Activated CD4-positive, alpha-beta T cell treated with anti-CD3 and anti-CD28 coated beads, Interleukin-2, amount 10 ng/mL, durations not matched to agents 24 days and 14 days (primary cell): ENCODE measurements at regions not wholly inside any gene's neighbourhood (a gene's known extent, or its start where the extent isn't known, plus 50 kb on each side); places are given as distances from the start of the nearest gene placed in this dataset.

Experiments used
- DNase-seq: peaks from one replicate; pipeline ENCODE4 v3.0.0; 2022
- H3K27ac Mint-ChIP-seq: one replicate; pipeline ENCODE4 v1.8.0; 2022; ENCODE audit warnings: mild to moderate bottlenecking, mixed read lengths
- H3K27me3 Mint-ChIP-seq: one replicate; pipeline ENCODE4 v1.8.0; 2022; ENCODE audit warnings: mixed read lengths
- H3K36me3 Mint-ChIP-seq: one replicate; pipeline ENCODE4 v1.8.0; 2022; ENCODE audit warnings: low read depth, mild to moderate bottlenecking, mixed read lengths
- H3K4me1 Mint-ChIP-seq: one replicate; pipeline ENCODE4 v1.8.0; 2021; ENCODE audit warnings: mixed read lengths
- H3K4me3 Mint-ChIP-seq: one replicate; pipeline ENCODE4 v1.8.0; 2022; ENCODE audit warnings: mild to moderate bottlenecking, moderate library complexity, mixed read lengths
- H3K9me3 Mint-ChIP-seq: one replicate; pipeline ENCODE4 v1.8.0; 2021; ENCODE audit warnings: mixed read lengths
- intact Hi-C: fragments of 100-400 bp; cut with micrococcal nuclease; formaldehyde crosslinking; loops from one replicate; pipeline ENCODE4 v1.15.1; 2023

GRCh38 chr2:204415406-204416181 lies 129.7 kb upstream of the PARD3B start:
- H3K4me1 Mint-ChIP-seq, result no peaks in the 10 kb centered on the region
- DNase-seq, result no peak
- no peak overlapping the region for H3K27ac Mint-ChIP-seq
- H3K36me3 Mint-ChIP-seq, result no peaks in the 10 kb centered on the region
- peaks cover 13% of the 10 kb centered on the region for H3K9me3 Mint-ChIP-seq
- H3K27me3 Mint-ChIP-seq, result peaks cover 2% of the 10 kb centered on the region
- H3K4me3 Mint-ChIP-seq, result no peak overlapping the region
- intact Hi-C loops, result no loop called here

GRCh38 chr2:204416236-204416635 lies 129.0 kb upstream of the PARD3B start:
- Mint-ChIP-seq H3K9me3 (peaks cover 13% of the 10 kb centered on the region), H3K36me3 (no peaks in the 10 kb centered on the region), H3K4me3 (no peak overlapping the region), H3K27me3 (peaks cover 2% of the 10 kb centered on the region), H3K4me1 (no peaks in the 10 kb centered on the region), H3K27ac (no peak overlapping the region)
- intact Hi-C loops, result no loop called here
- no peak for DNase-seq

- Mint-ChIP-seq H3K4me1 (no peaks in the 10 kb centered on the region), H3K4me3 (no peak overlapping the region), H3K27me3 (peaks cover 14% of the 10 kb centered on the region), H3K36me3 (no peaks in the 10 kb centered on the region), H3K9me3 (no peaks in the 10 kb centered on the region), H3K27ac (no peak overlapping the region)
- intact Hi-C loops, result no loop called here
- no peak for DNase-seq
Observed at GRCh38 chr2:204425821-204426220, 119.5 kb upstream of the PARD3B start.

- intact Hi-C loops, result no loop called here
- no peaks in the 10 kb centered on the region for H3K36me3 Mint-ChIP-seq
- no peak overlapping the region for H3K4me3 Mint-ChIP-seq
- DNase-seq, result no peak
- H3K27me3 Mint-ChIP-seq, result peaks cover 14% of the 10 kb centered on the region
- H3K9me3 Mint-ChIP-seq, result peaks cover 10% of the 10 kb centered on the region
- no peak overlapping the region for H3K27ac Mint-ChIP-seq
- H3K4me1 Mint-ChIP-seq, result no peaks in the 10 kb centered on the region
Observed at GRCh38 chr2:204428675-204429074, 116.6 kb upstream of the PARD3B start.

- Mint-ChIP-seq H3K4me3 (no peak overlapping the region), H3K36me3 (no peaks in the 10 kb centered on the region), H3K4me1 (no peaks in the 10 kb centered on the region), H3K27me3 (peaks cover 5% of the 10 kb centered on the region), H3K27ac (no peak overlapping the region), H3K9me3 (peaks cover 15% of the 10 kb centered on the region)
- intact Hi-C loops, result no loop called here
- DNase-seq, result no peak
Observed at GRCh38 chr2:204431529-204431928, 113.7 kb upstream of the PARD3B start.

GRCh38 chr2:204432196-204432595 lies 113.1 kb upstream of the PARD3B start:
- intact Hi-C loops, result no loop called here
- Mint-ChIP-seq H3K27ac (no peak overlapping the region), H3K4me3 (no peak overlapping the region), H3K36me3 (no peaks in the 10 kb centered on the region), H3K27me3 (peaks cover 2% of the 10 kb centered on the region), H3K9me3 (peaks cover 15% of the 10 kb centered on the region), H3K4me1 (no peaks in the 10 kb centered on the region)
- no peak for DNase-seq

- H3K27me3 Mint-ChIP-seq, result peaks cover 2% of the 10 kb centered on the region
Observed at GRCh38 chr2:204434660-204435462, 110.4 kb upstream of the PARD3B start.

GRCh38 chr2:204436230-204436629 lies 109.0 kb upstream of the PARD3B start:
- Mint-ChIP-seq H3K4me1 (no peaks in the 10 kb centered on the region), H3K4me3 (no peak overlapping the region), H3K27ac (no peak overlapping the region), H3K9me3 (peaks cover 15% of the 10 kb centered on the region), H3K36me3 (no peaks in the 10 kb centered on the region), H3K27me3 (peaks cover 2% of the 10 kb centered on the region)
- intact Hi-C loops, result no loop called here
- no peak for DNase-seq

More at GRCh38 chr2:204434660-204435462, 110.4 kb upstream of the PARD3B start:
- DNase-seq, result no peak
- intact Hi-C loops, result no loop called here
- H3K9me3 Mint-ChIP-seq, result peaks cover 15% of the 10 kb centered on the region
- no peak overlapping the region for H3K27ac Mint-ChIP-seq
- no peak overlapping the region for H3K4me3 Mint-ChIP-seq
- no peaks in the 10 kb centered on the region for H3K36me3 Mint-ChIP-seq
- no peaks in the 10 kb centered on the region for H3K4me1 Mint-ChIP-seq

GRCh38 chr2:204437408-204437807 lies 107.9 kb upstream of the PARD3B start:
- H3K9me3 Mint-ChIP-seq, result peaks cover 14% of the 10 kb centered on the region
- H3K4me3 Mint-ChIP-seq, result no peak overlapping the region
- no peaks in the 10 kb centered on the region for H3K4me1 Mint-ChIP-seq
- H3K27me3 Mint-ChIP-seq, result peaks cover 3% of the 10 kb centered on the region
- intact Hi-C loops, result no loop called here
- no peaks in the 10 kb centered on the region for H3K36me3 Mint-ChIP-seq
- DNase-seq, result no peak
- H3K27ac Mint-ChIP-seq, result no peak overlapping the region

GRCh38 chr2:204437815-204438756 lies 107.2 kb upstream of the PARD3B start:
- no peak overlapping the region for H3K4me3 Mint-ChIP-seq
- intact Hi-C loops, result no loop called here

GRCh38 chr2:204441316-204441715 lies 104.0 kb upstream of the PARD3B start:
- H3K9me3 Mint-ChIP-seq, result peaks cover 5% of the 10 kb centered on the region

More at GRCh38 chr2:204437815-204438756, 107.2 kb upstream of the PARD3B start:
- no peaks in the 10 kb centered on the region for H3K36me3 Mint-ChIP-seq
- no peak for DNase-seq
- peaks cover 12% of the 10 kb centered on the region for H3K9me3 Mint-ChIP-seq
- no peaks in the 10 kb centered on the region for H3K4me1 Mint-ChIP-seq
- peaks cover 7% of the 10 kb centered on the region for H3K27me3 Mint-ChIP-seq
- H3K27ac Mint-ChIP-seq, result no peak overlapping the region

GRCh38 chr2:204445149-204445548 lies 100.1 kb upstream of the PARD3B start:
- intact Hi-C loops, result no loop called here
- Mint-ChIP-seq H3K4me1 (no peaks in the 10 kb centered on the region), H3K9me3 (peaks cover 5% of the 10 kb centered on the region), H3K27ac (no peak overlapping the region), H3K4me3 (no peak overlapping the region), H3K27me3 (peaks cover 7% of the 10 kb centered on the region), H3K36me3 (no peaks in the 10 kb centered on the region)
- no peak for DNase-seq

More at GRCh38 chr2:204441316-204441715, 104.0 kb upstream of the PARD3B start:
- H3K36me3 Mint-ChIP-seq, result no peaks in the 10 kb centered on the region
- no peak overlapping the region for H3K4me3 Mint-ChIP-seq
- no peak overlapping the region for H3K27ac Mint-ChIP-seq
- no peak for DNase-seq
- no peaks in the 10 kb centered on the region for H3K4me1 Mint-ChIP-seq
- H3K27me3 Mint-ChIP-seq, result peaks cover 7% of the 10 kb centered on the region
- intact Hi-C loops, result no loop called here

GRCh38 chr2:204447722-204448121 lies 97.6 kb upstream of the PARD3B start:
- peaks cover 6% of the 10 kb centered on the region for H3K27me3 Mint-ChIP-seq
- no peak for DNase-seq

More at GRCh38 chr2:204447722-204448121, 97.6 kb upstream of the PARD3B start:
- intact Hi-C loops, result no loop called here
- Mint-ChIP-seq H3K9me3 (peaks cover 5% of the 10 kb centered on the region), H3K27ac (no peak overlapping the region), H3K4me3 (no peak overlapping the region), H3K4me1 (no peaks in the 10 kb centered on the region), H3K36me3 (no peaks in the 10 kb centered on the region)
